ENCODE measurements at regions not wholly inside any gene's neighbourhood (a gene's known extent, or its start where the extent isn't known, plus 50 kb on each side); places are given as distances from the start of the nearest gene placed in this dataset.

DNA sequence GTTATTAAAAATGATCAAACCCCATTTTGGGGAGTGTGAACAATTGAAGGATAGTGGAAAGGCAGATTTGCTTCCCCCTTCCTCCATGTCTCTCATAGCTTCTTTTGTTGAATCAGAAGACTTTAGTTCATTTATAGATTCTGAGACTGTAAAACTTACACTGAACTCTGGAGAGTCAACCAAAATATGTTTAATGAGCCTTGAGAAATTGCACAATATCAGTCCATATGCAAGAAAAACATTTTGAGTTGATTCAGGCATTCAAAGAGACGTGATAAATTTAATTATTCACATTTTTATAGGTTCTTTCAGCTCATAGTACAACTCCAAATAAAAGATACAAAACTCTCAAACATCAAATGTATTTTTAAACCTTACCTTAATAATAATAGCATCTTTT lies 354.4 kb upstream of the SPRED2 start:
- no peak for DNase-seq
- no peak overlapping the region for H3K27ac Mint-ChIP-seq
- H3K36me3 Mint-ChIP-seq (ENCODE audit: low read depth) = no peaks in the 10 kb centered on the region
- ChIA-PET CTCF (no interaction called here), POLR2A (no interaction called here)
- no peaks in the 10 kb centered on the region for H3K4me1 Mint-ChIP-seq
- H3K4me3 Mint-ChIP-seq = no peak overlapping the region
- H3K27me3 Mint-ChIP-seq = peaks cover 2% of the 10 kb centered on the region
- no peaks in the 10 kb centered on the region for H3K9me3 Mint-ChIP-seq

DNA sequence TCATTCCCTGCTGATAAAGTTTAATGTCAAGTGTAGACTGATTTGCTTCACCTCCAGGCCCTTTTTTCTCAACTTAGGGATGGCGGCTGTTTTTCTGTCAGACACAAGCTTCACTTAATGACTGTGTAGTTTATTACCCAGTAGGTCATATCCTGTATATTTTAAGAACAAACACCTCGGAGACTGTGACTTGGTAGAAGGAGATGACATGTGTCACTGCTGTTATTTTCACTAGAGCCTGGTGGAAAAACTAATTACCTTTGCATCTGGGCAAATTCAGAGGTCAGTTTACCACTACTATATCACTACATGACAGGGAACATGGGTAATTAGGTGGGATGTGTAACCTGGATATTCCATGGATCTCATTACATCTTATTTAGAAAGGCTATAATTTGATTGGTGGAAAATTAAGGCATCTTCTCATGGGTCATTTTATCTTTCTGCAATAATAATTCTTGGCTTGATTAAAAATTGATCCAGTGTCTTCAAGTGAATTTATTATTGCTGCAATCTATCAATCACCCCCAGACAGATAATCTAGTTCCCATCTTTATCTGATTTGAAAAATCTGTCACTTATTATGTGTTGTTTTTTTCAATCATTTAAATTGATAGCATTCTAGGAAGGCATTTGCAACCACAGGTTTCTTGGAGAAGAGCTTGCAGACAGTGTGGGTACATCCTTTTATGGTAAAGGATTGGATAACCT lies 353.8 kb upstream of the SPRED2 start:
- H3K27ac Mint-ChIP-seq = no peak overlapping the region
- no peaks in the 10 kb centered on the region for H3K9me3 Mint-ChIP-seq
- ChIA-PET CTCF (no interaction called here), POLR2A (no interaction called here)
- H3K36me3 Mint-ChIP-seq (ENCODE audit: low read depth) = no peaks in the 10 kb centered on the region
- H3K27me3 Mint-ChIP-seq = peaks cover 2% of the 10 kb centered on the region
- no peak overlapping the region for H3K4me3 Mint-ChIP-seq
- no peak for DNase-seq
- H3K4me1 Mint-ChIP-seq = no peaks in the 10 kb centered on the region

DNA sequence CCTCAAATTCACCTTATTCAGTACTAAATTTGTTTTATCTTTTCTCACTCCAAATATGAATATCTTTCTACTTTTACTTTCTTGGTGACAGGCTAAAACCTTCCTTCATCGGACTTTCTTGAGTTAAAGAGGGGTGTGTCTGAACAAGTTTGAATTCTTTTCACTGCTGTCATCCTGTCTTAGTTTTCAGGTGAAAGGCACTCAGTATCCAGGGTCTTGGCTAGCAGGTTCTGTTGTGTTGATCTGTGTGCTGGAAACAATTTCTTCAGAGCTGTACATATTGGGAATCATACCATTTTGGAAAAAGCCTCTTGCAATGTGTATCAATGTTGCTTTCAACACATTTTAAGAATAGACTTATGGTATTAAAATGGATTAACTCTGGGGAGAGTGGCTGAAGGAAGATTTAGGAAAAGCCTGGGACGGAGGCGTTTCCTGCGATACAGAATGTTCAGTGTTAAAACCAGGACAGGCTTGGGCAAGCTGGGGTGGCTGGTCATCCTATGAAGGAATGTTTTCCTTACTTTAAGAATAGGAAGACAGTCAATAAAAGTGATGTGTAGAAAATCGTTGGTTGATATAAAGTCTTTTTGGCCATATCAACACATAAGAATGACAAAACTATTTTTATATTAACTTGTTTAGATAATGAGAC lies 350.7 kb upstream of the SPRED2 start:
- Mint-ChIP-seq H3K27ac (no peak overlapping the region), H3K27me3 (peaks cover 2% of the 10 kb centered on the region), H3K9me3 (no peaks in the 10 kb centered on the region), H3K4me1 (no peaks in the 10 kb centered on the region), H3K36me3 (ENCODE audit: low read depth) (no peaks in the 10 kb centered on the region), H3K4me3 (no peak overlapping the region)
- CTCF ChIA-PET = interaction anchor here (1.6 kb wide), 1 partner anchor 10 kb away, joined by 3 read pairs; no protein-coding TSS in a partner anchor
- POLR2A ChIA-PET = no interaction called here
- no peak for DNase-seq

DNA sequence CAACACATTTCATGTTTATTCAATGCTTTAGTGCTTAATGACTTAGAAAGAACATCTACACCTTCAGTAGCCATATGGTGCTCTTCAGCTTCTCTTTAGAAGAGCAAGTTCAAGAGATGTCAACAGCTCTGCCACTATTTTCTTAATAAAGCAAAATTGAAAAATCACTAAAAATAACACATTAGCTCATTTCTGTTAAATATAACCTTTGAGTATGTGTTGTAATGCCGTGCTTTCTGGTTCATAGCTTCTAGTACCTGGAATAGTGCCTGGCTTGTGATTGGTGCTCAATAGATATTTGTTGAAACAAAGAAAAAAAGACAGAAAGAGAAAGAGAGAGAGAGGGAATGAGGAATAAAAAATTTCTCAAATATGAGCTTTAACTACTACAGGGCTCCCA lies 349.8 kb upstream of the SPRED2 start:
- H3K36me3 Mint-ChIP-seq (ENCODE audit: low read depth) = no peaks in the 10 kb centered on the region
- H3K4me1 Mint-ChIP-seq = no peaks in the 10 kb centered on the region
- DNase-seq = no peak
- no peaks in the 10 kb centered on the region for H3K9me3 Mint-ChIP-seq
- CTCF ChIA-PET = no interaction called here
- peaks cover 2% of the 10 kb centered on the region for H3K27me3 Mint-ChIP-seq
- POLR2A ChIA-PET = no interaction called here
- H3K27ac Mint-ChIP-seq = no peak overlapping the region
- no peak overlapping the region for H3K4me3 Mint-ChIP-seq

GRCh38 chr2:65781756-65782155 lies 349.4 kb upstream of the SPRED2 start:
- Mint-ChIP-seq H3K4me1 (no peaks in the 10 kb centered on the region), H3K27ac (no peak overlapping the region), H3K9me3 (no peaks in the 10 kb centered on the region), H3K27me3 (peaks cover 2% of the 10 kb centered on the region), H3K36me3 (ENCODE audit: low read depth) (no peaks in the 10 kb centered on the region), H3K4me3 (no peak overlapping the region)
- POLR2A ChIA-PET = no interaction called here
- DNase-seq = no peak
- CTCF ChIA-PET = no interaction called here

GRCh38 chr2:65779021-65779420 lies 346.6 kb upstream of the SPRED2 start:
- Mint-ChIP-seq H3K27me3 (peaks cover 2% of the 10 kb centered on the region), H3K9me3 (no peaks in the 10 kb centered on the region), H3K4me3 (no peak overlapping the region), H3K4me1 (no peaks in the 10 kb centered on the region), H3K27ac (no peak overlapping the region), H3K36me3 (ENCODE audit: low read depth) (no peaks in the 10 kb centered on the region)
- ChIA-PET CTCF (no interaction called here), POLR2A (no interaction called here)
- no peak for DNase-seq

- no peak overlapping the region for H3K27ac Mint-ChIP-seq
- H3K4me3 Mint-ChIP-seq = no peak overlapping the region
- no peaks in the 10 kb centered on the region for H3K36me3 Mint-ChIP-seq (ENCODE audit: low read depth)
- POLR2A ChIA-PET = no interaction called here
- CTCF ChIA-PET = no interaction called here
- H3K4me1 Mint-ChIP-seq = no peaks in the 10 kb centered on the region
- peaks cover 2% of the 10 kb centered on the region for H3K27me3 Mint-ChIP-seq
- DNase-seq = no peak
- no peaks in the 10 kb centered on the region for H3K9me3 Mint-ChIP-seq
These were observed 345.7 kb upstream of the SPRED2 start for GRCh38 chr2:65778137-65778536.

- DNase-seq = no peak
- CTCF ChIA-PET = no interaction called here
- Mint-ChIP-seq H3K4me1 (no peaks in the 10 kb centered on the region), H3K27me3 (peaks cover 4% of the 10 kb centered on the region), H3K4me3 (no peak overlapping the region), H3K9me3 (no peaks in the 10 kb centered on the region), H3K36me3 (ENCODE audit: low read depth) (no peaks in the 10 kb centered on the region), H3K27ac (no peak overlapping the region)
- POLR2A ChIA-PET = no interaction called here
These were observed 343.4 kb upstream of the SPRED2 start for GRCh38 chr2:65775839-65776238.

GRCh38 chr2:65767946-65768345 lies 335.5 kb upstream of the SPRED2 start:
- H3K4me1 Mint-ChIP-seq = no peaks in the 10 kb centered on the region
- DNase-seq = no peak
- POLR2A ChIA-PET = no interaction called here
- no peak overlapping the region for H3K27ac Mint-ChIP-seq
- no peaks in the 10 kb centered on the region for H3K36me3 Mint-ChIP-seq (ENCODE audit: low read depth)
- no peak overlapping the region for H3K4me3 Mint-ChIP-seq
- H3K9me3 Mint-ChIP-seq = no peaks in the 10 kb centered on the region
- CTCF ChIA-PET = no interaction called here
- peaks cover 6% of the 10 kb centered on the region for H3K27me3 Mint-ChIP-seq

GRCh38 chr2:65766768-65767267 lies 334.4 kb upstream of the SPRED2 start:
- H3K9me3 Mint-ChIP-seq = no peaks in the 10 kb centered on the region
- ChIA-PET CTCF (no interaction called here), POLR2A (no interaction called here)
- no peaks in the 10 kb centered on the region for H3K36me3 Mint-ChIP-seq (ENCODE audit: low read depth)
- peaks cover 2% of the 10 kb centered on the region for H3K27me3 Mint-ChIP-seq
- H3K4me1 Mint-ChIP-seq = no peaks in the 10 kb centered on the region
- no peak for DNase-seq
- H3K4me3 Mint-ChIP-seq = no peak overlapping the region
- H3K27ac Mint-ChIP-seq = no peak overlapping the region

DNA sequence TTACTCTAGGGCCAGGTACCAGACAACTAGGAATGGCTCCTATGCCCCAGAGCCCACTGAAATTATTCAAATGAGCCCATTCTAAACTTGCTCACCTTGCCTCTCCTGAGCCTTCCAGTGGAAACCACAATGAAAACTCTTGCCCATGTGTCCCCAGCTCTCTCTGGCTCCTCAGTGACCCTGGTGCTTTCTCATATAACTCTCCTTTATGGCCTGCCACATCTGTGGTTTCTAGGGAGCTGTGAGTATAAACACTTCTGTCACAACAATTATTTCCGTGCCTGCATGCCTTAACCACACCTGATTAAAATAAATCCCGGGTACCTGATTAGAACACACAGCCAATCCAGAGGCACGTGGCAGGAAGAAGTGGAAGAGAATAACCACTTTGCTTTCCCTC lies 333.0 kb upstream of the SPRED2 start:
- H3K4me3 Mint-ChIP-seq = no peak overlapping the region
- CTCF ChIA-PET = no interaction called here
- H3K36me3 Mint-ChIP-seq (ENCODE audit: low read depth) = no peaks in the 10 kb centered on the region
- no peaks in the 10 kb centered on the region for H3K4me1 Mint-ChIP-seq
- H3K27ac Mint-ChIP-seq = no peak overlapping the region
- H3K9me3 Mint-ChIP-seq = no peaks in the 10 kb centered on the region
- POLR2A ChIA-PET = no interaction called here
- peaks cover 2% of the 10 kb centered on the region for H3K27me3 Mint-ChIP-seq
- DNase-seq = no peak

DNA sequence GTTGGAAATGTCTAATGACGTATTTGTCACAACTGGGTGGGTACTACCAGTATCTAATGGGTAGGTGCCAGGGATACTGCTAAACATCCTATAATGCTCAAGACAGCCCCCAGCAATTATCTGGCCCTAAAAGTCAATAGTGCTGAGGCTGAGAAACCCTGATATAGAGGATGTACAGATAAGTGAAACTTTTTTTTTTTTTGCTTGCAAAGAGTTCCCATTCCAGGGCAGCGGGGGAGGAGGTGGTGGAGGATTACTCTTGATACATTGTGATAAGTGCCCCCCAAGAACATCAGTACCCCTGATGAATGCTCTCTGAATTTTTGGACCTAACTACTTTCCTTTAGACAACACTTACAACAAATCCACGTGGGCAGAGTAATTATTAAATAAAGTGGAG lies 329.7 kb upstream of the SPRED2 start:
- CTCF ChIA-PET = no interaction called here
- Mint-ChIP-seq H3K4me1 (no peaks in the 10 kb centered on the region), H3K27ac (no peak overlapping the region), H3K4me3 (no peak overlapping the region), H3K9me3 (no peaks in the 10 kb centered on the region), H3K36me3 (ENCODE audit: low read depth) (no peaks in the 10 kb centered on the region), H3K27me3 (peaks cover 2% of the 10 kb centered on the region)
- POLR2A ChIA-PET = no interaction called here
- DNase-seq = no peak

GRCh38 chr2:65754219-65754618 lies 321.8 kb upstream of the SPRED2 start:
- CTCF ChIA-PET = no interaction called here
- no peak for DNase-seq
- H3K4me3 Mint-ChIP-seq = no peak overlapping the region
- peaks cover 3% of the 10 kb centered on the region for H3K9me3 Mint-ChIP-seq
- H3K27ac Mint-ChIP-seq = no peak overlapping the region
- no peaks in the 10 kb centered on the region for H3K27me3 Mint-ChIP-seq
- H3K4me1 Mint-ChIP-seq = no peaks in the 10 kb centered on the region
- POLR2A ChIA-PET = no interaction called here
- H3K36me3 Mint-ChIP-seq (ENCODE audit: low read depth) = no peaks in the 10 kb centered on the region

GRCh38 chr2:65751408-65751807 lies 319.0 kb upstream of the SPRED2 start:
- Mint-ChIP-seq H3K9me3 (peaks cover 3% of the 10 kb centered on the region), H3K4me3 (no peak overlapping the region), H3K27me3 (no peaks in the 10 kb centered on the region), H3K36me3 (ENCODE audit: low read depth) (no peaks in the 10 kb centered on the region), H3K4me1 (no peaks in the 10 kb centered on the region), H3K27ac (no peak overlapping the region)
- CTCF ChIA-PET = no interaction called here
- POLR2A ChIA-PET = no interaction called here
- no peak for DNase-seq

Data from activated CD4-positive, alpha-beta T cell treated with anti-CD3 and anti-CD28 coated beads, Interleukin-2, amount 10 ng/mL, durations not matched to agents 7 days and 5 days (primary cell).